ENCODE measurements at regions not wholly inside any gene's neighbourhood (a gene's known extent, or its start where the extent isn't known, plus 50 kb on each side); places are given as distances from the start of the nearest gene placed in this dataset.

- TF ChIP-seq ZNF776 (tag by site-specific recombination; IDR thresholded peaks at IDR 0.05; ENCODE audit: borderline replicate concordance) (no peak), TCF7L2 (IDR thresholded peaks at IDR 0.05; ENCODE audit: borderline replicate concordance, low read depth, low read length) (no peak), CTCF (tag by site-specific recombination; IDR thresholded peaks at IDR 0.05) (no peak), ZBTB49 (tag by site-specific recombination; IDR thresholded peaks at IDR 0.05; ENCODE audit: low read depth) (no peak), GLI4 (tag by site-specific recombination; IDR thresholded peaks at IDR 0.05) (no peak), ZNF175 (tag by site-specific recombination; IDR thresholded peaks at IDR 0.05) (no peak), ZNF600 (tag by site-specific recombination; IDR thresholded peaks at IDR 0.05) (no peak), SETDB1 (IDR thresholded peaks at IDR 0.05; ENCODE audit: insufficient read length, low read length) (no peak)
These were observed 257.9 kb downstream of the PTEN start for GRCh38 chr10:88121361-88121760.
